Left forelimb (tissue), 1 donor: ENCODE measurements at regions not wholly inside any gene's neighbourhood (a gene's known extent, or its start where the extent isn't known, plus 50 kb on each side); places are given as distances from the start of the nearest gene placed in this dataset.
"Not testable (repeated sequence)": the region's sequence is repeated elsewhere in the genome, so short reads cannot be mapped to it uniquely, and the experiment has no call there.

Source experiments
- DNase-seq: peaks from one replicate; pipeline ENCODE4 v3.0.0-alpha.2; 2018; ENCODE audit warnings: low spot score

DNA sequence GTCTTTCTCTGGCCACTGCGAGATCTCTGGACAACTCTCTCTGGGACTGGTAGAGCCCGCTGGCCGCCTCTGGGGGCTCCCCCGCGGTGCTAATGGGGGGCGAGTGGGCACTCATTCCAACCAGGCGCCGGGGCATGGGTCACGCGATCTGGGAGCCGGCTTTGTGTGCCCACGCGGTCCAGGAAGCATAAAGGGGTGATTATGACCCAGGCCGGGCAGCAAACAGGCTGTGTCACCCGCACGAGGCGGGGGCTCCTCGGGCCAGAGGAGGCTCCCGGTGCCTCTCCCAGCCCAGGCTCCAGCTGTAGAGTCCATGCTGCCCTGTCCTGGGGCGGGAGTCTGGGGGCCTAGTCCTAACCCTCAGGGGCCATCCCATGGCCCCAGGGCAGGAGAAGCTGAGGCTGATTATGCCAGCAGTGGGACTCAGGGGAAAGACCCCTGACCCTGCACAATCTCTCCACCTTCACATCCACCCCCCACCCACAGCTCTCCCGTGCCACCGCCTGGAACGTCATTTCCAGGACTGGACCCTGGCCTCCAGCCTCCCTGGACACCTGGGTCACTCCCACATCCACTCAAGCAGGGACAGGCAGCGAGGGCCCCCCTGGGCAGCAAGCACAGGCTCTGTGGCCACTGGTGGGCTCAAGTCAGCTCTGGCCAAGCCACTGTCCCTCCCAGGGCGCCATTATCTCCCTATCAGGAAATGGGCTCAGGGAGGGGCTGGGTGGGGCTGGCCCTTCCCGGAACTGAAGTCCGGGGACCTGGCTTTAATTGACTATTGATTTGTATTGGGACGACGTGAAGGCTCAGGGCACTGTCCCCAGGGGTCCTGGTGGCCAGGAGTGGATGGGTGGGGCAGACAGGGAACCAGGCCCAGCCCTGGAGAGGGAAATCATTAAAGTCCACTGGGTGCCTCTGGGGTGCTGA, 50.0 kb downstream of the PTPRS start:
- no peak for DNase-seq

GRCh38 chr19:5289060-5289990, 51.3 kb downstream of the PTPRS start:
- DNase-seq = no peak

- no peak for DNase-seq
Measured at GRCh38 chr19:5288347-5288739, 52.3 kb downstream of the PTPRS start.

DNA sequence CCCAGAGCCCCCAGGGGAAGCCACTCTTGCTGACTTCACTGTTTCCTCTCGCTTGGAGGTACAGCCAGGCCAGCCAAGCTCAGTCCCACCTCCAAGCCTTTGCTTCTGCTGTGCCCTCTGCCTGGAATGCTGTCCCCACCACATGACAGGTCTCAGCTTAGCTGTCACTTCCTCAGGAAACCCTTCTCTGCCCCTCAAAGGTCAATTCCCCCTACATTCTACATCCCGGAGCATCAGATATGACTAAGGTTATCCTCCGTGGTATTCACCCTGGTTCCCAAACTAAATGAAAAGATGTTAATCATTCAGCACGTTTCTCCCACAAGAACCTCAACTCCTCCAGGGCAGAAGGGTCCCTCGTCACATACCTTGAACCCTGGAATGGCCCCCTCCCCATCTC, 53.5 kb downstream of the PTPRS start:
- no peak for DNase-seq

DNA sequence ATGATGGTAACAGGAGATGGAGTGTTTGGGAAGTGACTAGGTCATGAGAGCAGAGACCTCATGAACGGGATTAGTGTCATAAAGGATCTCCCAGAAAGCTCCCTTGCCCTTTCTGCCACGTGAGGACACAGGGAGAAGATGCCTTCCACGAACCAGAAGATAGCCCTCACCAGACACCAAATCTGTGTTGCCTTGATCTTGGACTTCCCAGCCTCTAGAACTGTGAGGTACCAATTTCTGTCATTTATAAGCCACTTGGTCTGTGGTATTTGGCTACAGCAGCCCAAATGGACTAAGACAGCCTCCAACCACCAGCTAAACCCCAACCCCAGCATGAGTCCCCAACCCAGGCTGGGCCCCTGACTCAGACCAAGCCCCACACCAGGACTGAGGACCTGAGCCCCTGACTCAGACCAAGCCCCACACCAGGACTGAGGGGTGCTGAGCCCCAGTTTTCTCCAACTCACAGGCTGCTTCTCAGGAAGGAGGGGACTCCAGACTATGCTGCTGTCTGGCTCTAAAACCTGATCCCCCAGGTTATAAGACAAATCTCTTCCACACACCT, 54.1 kb downstream of the PTPRS start:
- DNase-seq = no peak

- DNase-seq = no peak
Measured at GRCh38 chr19:5285955-5286354, 54.7 kb downstream of the PTPRS start.

DNA sequence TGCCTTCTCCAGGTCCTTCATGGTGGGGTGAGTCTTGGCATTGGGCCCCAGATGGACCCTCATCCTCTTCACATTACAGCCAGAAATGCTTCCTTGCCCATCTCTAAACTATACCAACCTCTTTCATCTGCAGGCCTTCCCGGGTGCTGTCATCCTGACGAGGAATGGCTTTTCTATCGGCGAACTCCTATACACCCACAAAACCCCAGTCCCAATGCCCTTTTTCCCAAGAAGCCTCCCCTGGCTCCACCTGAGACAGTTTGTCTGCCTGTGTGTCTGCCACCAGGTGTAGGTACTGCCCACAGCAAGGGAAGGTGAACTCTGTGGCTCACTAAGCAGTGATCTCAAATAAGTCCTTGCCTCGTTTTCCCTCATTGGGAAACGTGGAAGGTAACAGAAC, 55.3 kb downstream of the PTPRS start:
- DNase-seq = no peak

DNA sequence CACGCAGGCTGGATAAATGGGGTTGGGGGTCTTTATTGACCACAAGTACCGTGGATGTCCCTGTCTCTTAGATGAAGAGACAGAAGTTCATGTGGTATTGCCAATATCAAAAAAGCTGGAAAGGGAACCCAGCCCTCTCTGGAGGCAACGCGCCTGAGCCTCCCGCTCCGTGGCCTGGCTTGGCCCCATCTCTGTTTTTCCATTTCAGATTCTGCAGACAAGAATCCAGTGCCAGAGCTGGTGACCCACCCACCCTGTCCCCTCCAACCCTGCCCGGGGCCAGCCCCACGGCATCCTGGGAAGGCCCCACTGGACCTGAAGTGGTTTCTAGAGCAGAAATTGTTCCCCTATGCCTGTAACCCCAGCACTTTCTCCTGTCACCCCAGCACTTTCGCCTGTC, 57.7 kb downstream of the PTPRS start:
- DNase-seq = no peak

DNA sequence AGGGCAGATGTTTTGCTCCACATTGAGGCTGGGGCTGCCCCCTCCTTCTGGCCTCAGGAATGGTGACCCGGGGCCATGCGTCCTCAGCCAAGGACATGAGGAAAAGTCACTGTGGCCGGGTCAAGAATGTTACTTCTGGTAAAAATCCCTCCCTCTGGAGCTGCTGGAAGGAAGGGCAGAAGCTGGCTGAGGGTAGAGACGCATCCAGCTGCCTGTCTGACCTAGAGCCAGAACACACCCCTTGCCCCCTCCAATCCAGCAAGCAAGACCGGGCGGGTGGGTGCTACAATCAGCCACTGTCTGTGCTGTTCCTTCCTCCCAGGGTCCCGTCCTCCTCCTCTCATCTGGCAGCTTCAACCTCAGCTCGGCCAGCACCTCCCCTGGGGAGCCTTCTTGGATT, 59.0 kb downstream of the PTPRS start:
- no peak for DNase-seq

DNA sequence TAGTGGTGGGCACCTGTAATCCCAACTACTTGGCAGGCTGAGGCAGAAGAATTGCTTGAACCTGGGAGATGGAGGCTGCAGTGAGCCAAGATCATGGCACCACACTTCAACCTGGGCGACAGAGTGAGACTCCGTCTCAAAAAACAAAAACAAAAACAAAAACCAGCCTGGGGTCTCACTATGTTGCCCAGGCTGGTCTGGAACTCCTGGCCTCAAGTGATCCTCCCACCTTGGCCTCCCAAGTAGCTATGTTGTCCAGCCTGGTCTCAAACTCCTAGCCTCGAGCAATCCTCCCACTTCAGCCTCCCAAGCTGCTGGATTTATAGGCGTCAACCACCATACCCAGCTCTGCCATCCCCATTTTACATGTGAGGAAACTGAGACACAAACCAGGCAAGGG, 64.9 kb downstream of the PTPRS start:
- DNase-seq = not testable (repeated sequence)

DNA sequence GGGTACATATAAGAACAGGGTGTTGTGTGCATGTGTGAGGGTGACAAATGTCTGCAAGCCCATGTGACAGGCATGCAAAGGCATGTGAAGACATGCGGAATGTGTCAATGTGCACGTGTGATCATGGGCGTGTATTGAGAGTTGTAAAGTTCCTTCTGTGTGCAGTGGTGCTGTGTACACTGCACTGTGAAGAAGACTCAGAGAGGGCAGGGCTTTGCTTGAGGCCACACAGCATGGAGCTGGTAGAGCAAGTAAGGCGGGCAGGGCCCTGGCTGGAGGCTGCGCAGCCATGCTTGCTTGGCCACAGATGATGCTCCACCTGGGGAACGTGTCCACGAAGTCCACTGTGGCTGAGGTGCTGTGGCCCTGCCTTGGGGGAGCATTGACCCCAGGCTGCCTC, 66.8 kb downstream of the PTPRS start:
- peak; percentile 53 for DNase-seq

DNA sequence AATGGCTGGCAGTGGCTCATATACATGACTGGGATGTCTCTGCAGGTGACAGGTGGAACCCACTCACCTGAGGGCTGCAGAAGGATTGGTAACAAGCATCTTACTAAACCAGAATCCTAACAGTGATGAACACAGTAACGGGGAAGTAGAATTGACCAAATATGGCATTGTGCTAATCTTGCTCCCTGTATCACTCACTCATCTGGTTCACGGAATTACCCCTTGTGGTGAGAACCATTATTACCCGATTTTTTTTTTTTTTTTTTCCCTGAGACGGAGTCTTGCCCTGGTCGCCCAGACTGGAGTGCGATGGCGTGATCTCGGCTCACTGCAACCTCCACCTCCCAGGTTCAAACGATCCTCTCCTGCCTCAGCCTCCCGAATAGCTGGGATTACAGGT, 69.5 kb downstream of the PTPRS start:
- no peak for DNase-seq

- peak; percentile 34 for DNase-seq
Measured at GRCh38 chr19:5269926-5270325, 70.7 kb downstream of the PTPRS start.

GRCh38 chr19:5269279-5269678, 71.3 kb downstream of the PTPRS start:
- peak; percentile 37 for DNase-seq

GRCh38 chr19:5268801-5269200, 71.8 kb downstream of the PTPRS start:
- DNase-seq = no peak

- no peak for DNase-seq
Measured at GRCh38 chr19:5265260-5265659, 75.4 kb downstream of the PTPRS start.

DNA sequence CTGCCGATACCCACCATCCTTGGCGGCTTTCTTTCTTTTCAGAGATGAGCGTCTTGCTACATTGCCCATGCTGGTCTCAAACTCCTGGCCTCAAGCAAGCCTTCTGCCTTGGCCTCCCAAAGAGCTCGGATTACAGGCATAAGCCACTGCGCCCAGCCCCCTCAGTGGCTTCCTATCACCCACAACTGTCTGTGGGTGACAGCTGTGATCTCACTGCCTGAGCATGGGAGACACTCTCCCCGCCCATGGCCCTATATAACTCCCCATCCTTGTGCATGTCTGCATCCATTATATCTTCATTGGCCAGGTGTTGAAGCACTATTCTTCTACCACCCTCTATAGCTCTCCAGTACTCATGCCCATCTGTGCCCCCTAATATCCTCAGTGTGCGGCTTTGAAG, 76.2 kb downstream of the PTPRS start:
- peak; percentile 42 for DNase-seq

DNA sequence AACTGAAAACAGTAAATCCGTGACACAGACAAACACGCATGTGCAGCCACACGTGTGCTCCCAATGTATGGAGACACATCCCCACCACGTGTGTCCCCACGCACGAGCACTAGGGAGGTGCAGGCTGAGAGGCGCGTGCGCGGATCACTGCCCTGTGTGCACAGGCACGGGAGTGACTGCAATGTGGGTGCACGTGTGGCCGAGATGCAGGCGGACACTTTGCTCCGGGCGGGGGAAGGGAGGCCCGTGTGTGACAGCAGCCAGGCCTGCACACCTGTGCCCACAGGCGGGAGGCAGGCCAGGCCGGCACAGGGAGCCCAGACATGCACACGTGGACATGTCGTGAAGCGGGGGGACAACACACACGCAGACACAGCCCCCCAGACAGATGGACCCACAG, 77.0 kb downstream of the PTPRS start:
- peak; percentile 41 for DNase-seq

GRCh38 chr19:5262721-5263120, 77.9 kb downstream of the PTPRS start:
- peak; percentile 63 for DNase-seq

- DNase-seq = no peak
Measured at GRCh38 chr19:5261156-5261890, 79.3 kb downstream of the PTPRS start.

- DNase-seq = no peak
Measured at GRCh38 chr19:5260381-5260967, 80.1 kb downstream of the PTPRS start.
